ENCODE measurements at regions not wholly inside any gene's neighbourhood (a gene's known extent, or its start where the extent isn't known, plus 50 kb on each side); places are given as distances from the start of the nearest gene placed in this dataset.

GRCh38 chr5:96517295-96517694 is 84.2 kb upstream of the PCSK1 start:
- Histone ChIP-seq H4K20me1 (ENCODE audit: control insufficient read depth, extremely low read depth, insufficient read depth, low read length) (no peaks in the 10 kb centered on the region), H3K9ac (ENCODE audit: control insufficient read depth, extremely low read depth, insufficient read depth, low read length) (no peak overlapping the region), H3K4me2 (ENCODE audit: control insufficient read depth, extremely low read depth, insufficient read depth, low read depth, low read length) (no peak overlapping the region), H3K4me3 (ENCODE audit: control insufficient read depth in 2 of 3, extremely low read depth in 1 of 3, insufficient read depth in 2 of 3, low read depth in 1 of 3, low read length in 3 of 3) (no peak overlapping the region), H3K9me1 (ENCODE audit: control insufficient read depth, extremely low read depth, insufficient read depth, low read length) (no peaks in the 10 kb centered on the region), H3K27ac (ENCODE audit: control insufficient read depth, insufficient read depth, low read length) (no peak overlapping the region), H3K4me1 (ENCODE audit: control insufficient read depth, extremely low read depth, insufficient read depth, low read length) (no peaks in the 10 kb centered on the region), H2AFZ (ENCODE audit: control insufficient read depth, low read length) (no peak overlapping the region), H3K9me3 (ENCODE audit: control insufficient read depth, low read depth, low read length) (no peaks in the 10 kb centered on the region), H3K27me3 (ENCODE audit: control insufficient read depth, extremely low read depth, insufficient read depth, low read length) (peaks cover 2% of the 10 kb centered on the region), H3K36me3 (ENCODE audit: control insufficient read depth in 2 of 2, extremely low read depth in 1 of 2, insufficient read depth in 2 of 2, low read length in 2 of 2) (no peaks in the 10 kb centered on the region), H3K79me2 (ENCODE audit: control insufficient read depth, insufficient read depth, low read length) (no peaks in the 10 kb centered on the region)
- no peak for DNase-seq (ENCODE audit: low read depth, low spot score)
- dilution Hi-C loops (cut with MboI; ENCODE audit: extremely low pct_ligation_motif_present, low sequenced_read_pairs): no loop called here
- no peak for FAIRE-seq
- TF ChIP-seq EZH2 (IDR thresholded peaks at IDR 0.05; ENCODE audit: low read length) (no peak), CTCF (optimal IDR thresholded peaks at IDR 0.05 in 1 of 3, IDR thresholded peaks at IDR 0.05 in 1 of 3, conservative IDR thresholded peaks at IDR 0.05 in 1 of 3; ENCODE audit: extremely low read depth in 1 of 3, insufficient read depth in 2 of 3, low read length in 3 of 3) (no peak)

GRCh38 chr5:96520345-96520744 is 87.3 kb upstream of the PCSK1 start:
- no peaks in the 10 kb centered on the region for H3K36me3 ChIP-seq (ENCODE audit: control insufficient read depth in 2 of 2, extremely low read depth in 1 of 2, insufficient read depth in 2 of 2, low read length in 2 of 2)
- dilution Hi-C loops (cut with MboI; ENCODE audit: extremely low pct_ligation_motif_present, low sequenced_read_pairs): no loop called here
- TF ChIP-seq EZH2 (IDR thresholded peaks at IDR 0.05; ENCODE audit: low read length) (no peak), CTCF (optimal IDR thresholded peaks at IDR 0.05 in 1 of 3, IDR thresholded peaks at IDR 0.05 in 1 of 3, conservative IDR thresholded peaks at IDR 0.05 in 1 of 3; ENCODE audit: extremely low read depth in 1 of 3, insufficient read depth in 2 of 3, low read length in 3 of 3) (no peak)
- FAIRE-seq: no peak
- no peaks in the 10 kb centered on the region for H3K9me3 ChIP-seq (ENCODE audit: control insufficient read depth, low read depth, low read length)
- no peak overlapping the region for H3K27ac ChIP-seq (ENCODE audit: control insufficient read depth, insufficient read depth, low read length)
- peaks cover 3% of the 10 kb centered on the region for H3K27me3 ChIP-seq (ENCODE audit: control insufficient read depth, extremely low read depth, insufficient read depth, low read length)
- H3K4me2 ChIP-seq (ENCODE audit: control insufficient read depth, extremely low read depth, insufficient read depth, low read depth, low read length): no peak overlapping the region
- H3K4me1 ChIP-seq (ENCODE audit: control insufficient read depth, extremely low read depth, insufficient read depth, low read length): no peaks in the 10 kb centered on the region
- H3K9me1 ChIP-seq (ENCODE audit: control insufficient read depth, extremely low read depth, insufficient read depth, low read length): no peaks in the 10 kb centered on the region
- no peak for DNase-seq (ENCODE audit: low read depth, low spot score)
- no peak overlapping the region for H3K9ac ChIP-seq (ENCODE audit: control insufficient read depth, extremely low read depth, insufficient read depth, low read length)
- H4K20me1 ChIP-seq (ENCODE audit: control insufficient read depth, extremely low read depth, insufficient read depth, low read length): no peaks in the 10 kb centered on the region
- H2AFZ ChIP-seq (ENCODE audit: control insufficient read depth, low read length): no peak overlapping the region
- H3K79me2 ChIP-seq (ENCODE audit: control insufficient read depth, insufficient read depth, low read length): no peaks in the 10 kb centered on the region
- H3K4me3 ChIP-seq (ENCODE audit: control insufficient read depth in 2 of 3, extremely low read depth in 1 of 3, insufficient read depth in 2 of 3, low read depth in 1 of 3, low read length in 3 of 3): no peak overlapping the region

Measured in keratinocyte (primary cell).